GM06990 (cell line): ENCODE measurements at regions not wholly inside any gene's neighbourhood (a gene's known extent, or its start where the extent isn't known, plus 50 kb on each side); places are given as distances from the start of the nearest gene placed in this dataset.
"Not testable (repeated sequence)": the region's sequence is repeated elsewhere in the genome, so short reads cannot be mapped to it uniquely, and the experiment has no call there.

Source experiments
- DNase-seq: peaks from one replicate; pipeline ENCODE4 v3.0.0-alpha.2; 2011; ENCODE audit not compliant: insufficient read length; ENCODE audit errors: extremely low read depth
- H3K27me3 ChIP-seq: replicated peaks from 2 replicates; pipeline ENCODE4 v1.6.0; 2011; ENCODE audit warnings: low read length; ENCODE audit not compliant: control insufficient read depth, insufficient read depth
- H3K36me3 ChIP-seq: 2 replicates; pipeline ENCODE4 v1.5.1; 2011; ENCODE audit warnings: low read length; ENCODE audit not compliant: control insufficient read depth, insufficient read depth
- H3K4me3 ChIP-seq: replicated peaks from 2 replicates; pipeline ENCODE4 v1.5.1; 2011; ENCODE audit warnings: low read depth, mild to moderate bottlenecking, control low read depth, low read length
- TF ChIP-seq, protein P1 (sequence below): IDR thresholded peaks from 2 replicates; pipeline ENCODE4 v1.5.1; 2011; ENCODE audit warnings: low read length, control low read depth, mild to moderate bottlenecking, inconsistent platforms; ENCODE audit not compliant: insufficient read depth, poor library complexity, severe bottlenecking

- no peaks in the 10 kb centered on the region for H3K27me3 ChIP-seq
- no peak overlapping the region for H3K4me3 ChIP-seq
- TF ChIP-seq, protein P1, sequence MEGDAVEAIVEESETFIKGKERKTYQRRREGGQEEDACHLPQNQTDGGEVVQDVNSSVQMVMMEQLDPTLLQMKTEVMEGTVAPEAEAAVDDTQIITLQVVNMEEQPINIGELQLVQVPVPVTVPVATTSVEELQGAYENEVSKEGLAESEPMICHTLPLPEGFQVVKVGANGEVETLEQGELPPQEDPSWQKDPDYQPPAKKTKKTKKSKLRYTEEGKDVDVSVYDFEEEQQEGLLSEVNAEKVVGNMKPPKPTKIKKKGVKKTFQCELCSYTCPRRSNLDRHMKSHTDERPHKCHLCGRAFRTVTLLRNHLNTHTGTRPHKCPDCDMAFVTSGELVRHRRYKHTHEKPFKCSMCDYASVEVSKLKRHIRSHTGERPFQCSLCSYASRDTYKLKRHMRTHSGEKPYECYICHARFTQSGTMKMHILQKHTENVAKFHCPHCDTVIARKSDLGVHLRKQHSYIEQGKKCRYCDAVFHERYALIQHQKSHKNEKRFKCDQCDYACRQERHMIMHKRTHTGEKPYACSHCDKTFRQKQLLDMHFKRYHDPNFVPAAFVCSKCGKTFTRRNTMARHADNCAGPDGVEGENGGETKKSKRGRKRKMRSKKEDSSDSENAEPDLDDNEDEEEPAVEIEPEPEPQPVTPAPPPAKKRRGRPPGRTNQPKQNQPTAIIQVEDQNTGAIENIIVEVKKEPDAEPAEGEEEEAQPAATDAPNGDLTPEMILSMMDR = no peak
- DNase-seq = no peak
- H3K36me3 ChIP-seq = no peaks in the 10 kb centered on the region
These were observed 407.1 kb upstream of the FRG1 start for GRCh38 chr4:189533603-189534002.

DNA sequence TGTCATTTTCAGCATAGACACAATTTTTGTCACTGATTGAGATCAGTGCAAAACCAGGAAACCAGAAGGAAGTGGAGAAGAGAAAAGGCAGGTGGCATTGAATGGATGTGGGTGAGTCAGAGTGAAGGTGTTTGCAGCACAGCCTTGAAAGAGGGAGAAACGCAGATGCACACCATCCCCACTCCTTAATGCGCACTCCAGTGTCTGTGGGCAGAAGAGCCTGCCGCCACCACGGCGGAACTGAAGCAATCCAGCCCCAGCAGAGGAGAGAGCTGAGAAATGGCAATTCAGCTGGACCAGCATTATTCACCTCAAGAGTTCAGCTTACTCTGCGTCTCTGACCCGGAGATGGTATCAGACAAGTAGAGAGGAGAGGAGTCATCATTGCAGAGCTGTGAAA is 393.1 kb upstream of the FRG1 start:
- DNase-seq = no peak

DNA sequence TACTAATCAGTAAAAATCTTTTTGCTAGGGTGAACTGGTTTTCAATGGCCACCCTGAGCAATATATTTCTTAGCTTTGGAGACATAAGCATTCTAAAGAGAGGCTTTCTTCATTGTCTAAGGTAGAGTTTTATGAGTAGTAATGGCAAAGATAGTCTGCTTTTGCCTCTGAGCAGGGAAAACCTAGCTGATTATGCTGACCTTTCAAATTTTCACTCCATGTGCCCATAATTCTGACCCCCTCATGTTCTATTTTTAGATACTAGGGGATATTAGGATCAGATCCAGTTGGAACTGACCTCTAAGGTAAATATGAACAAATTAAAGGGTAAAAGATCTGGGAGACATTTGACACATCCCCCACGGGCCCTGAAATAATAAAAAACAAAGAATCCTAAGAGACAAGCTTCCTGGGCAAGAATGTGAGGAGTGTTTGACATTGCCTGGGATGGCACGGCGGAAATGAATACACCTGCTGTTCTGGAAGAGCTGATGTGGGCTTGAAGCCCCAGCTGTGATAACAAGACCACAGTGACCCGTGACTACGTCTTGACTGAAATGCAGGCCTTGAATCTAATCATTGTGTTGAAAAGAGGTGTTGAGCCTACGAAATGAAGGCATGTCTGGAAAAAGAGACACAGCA is 392.1 kb upstream of the FRG1 start:
- no peaks in the 10 kb centered on the region for H3K27me3 ChIP-seq
- TF ChIP-seq, protein P1 = no peak
- no peaks in the 10 kb centered on the region for H3K36me3 ChIP-seq
- DNase-seq = no peak
- H3K4me3 ChIP-seq = no peak overlapping the region

More for the DNA sequence above, 393.1 kb upstream of the FRG1 start:
- H3K36me3 ChIP-seq = no peaks in the 10 kb centered on the region
- TF ChIP-seq, protein P1 = no peak
- H3K4me3 ChIP-seq = no peak overlapping the region
- H3K27me3 ChIP-seq = no peaks in the 10 kb centered on the region

GRCh38 chr4:189551931-189552670 is 388.6 kb upstream of the FRG1 start:
- H3K27me3 ChIP-seq, H3K4me3 ChIP-seq, DNase-seq, H3K36me3 ChIP-seq: not testable (repeated sequence)

DNA sequence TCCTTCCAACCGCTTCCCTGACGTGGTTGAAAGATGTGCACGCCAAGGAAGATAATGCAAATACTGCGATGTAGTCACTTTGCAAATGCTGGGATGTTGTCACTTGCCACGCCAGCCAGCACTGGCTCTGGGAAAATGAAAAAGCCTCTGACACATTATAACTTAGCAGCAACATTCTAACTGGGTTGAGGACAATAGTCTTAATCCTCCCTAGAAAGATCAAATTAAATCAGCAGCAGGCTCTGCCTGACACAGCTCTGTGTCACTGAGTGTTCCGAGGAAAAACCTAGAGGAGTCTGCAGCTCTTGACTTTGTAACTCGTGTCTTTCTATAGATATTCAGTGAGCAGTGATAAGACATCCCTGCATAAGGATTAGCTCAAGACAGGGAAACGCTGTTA is 380.1 kb upstream of the FRG1 start:
- DNase-seq, H3K36me3 ChIP-seq, H3K4me3 ChIP-seq, H3K27me3 ChIP-seq: not testable (repeated sequence)

DNA sequence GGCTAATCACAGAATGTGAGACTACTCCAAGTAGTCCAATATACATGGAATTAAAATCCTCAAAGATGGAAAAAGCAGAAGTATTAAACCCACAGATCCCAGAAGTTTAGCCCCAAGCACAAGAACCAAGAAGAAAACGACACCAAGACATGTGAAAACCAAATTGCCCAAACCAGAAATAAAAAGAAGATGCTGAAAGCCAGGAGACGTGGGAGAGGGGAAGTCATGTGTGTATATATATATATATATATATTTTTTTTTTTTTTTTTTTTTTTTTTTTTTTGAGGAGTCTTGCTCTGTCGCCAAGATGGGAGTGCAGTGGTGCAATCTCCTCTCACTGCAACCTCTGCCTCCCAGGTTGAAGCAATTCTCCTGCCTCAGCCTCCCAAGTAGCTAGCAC is 376.9 kb upstream of the FRG1 start:
- not testable (repeated sequence) for H3K27me3 ChIP-seq, DNase-seq, H3K4me3 ChIP-seq, H3K36me3 ChIP-seq

DNA sequence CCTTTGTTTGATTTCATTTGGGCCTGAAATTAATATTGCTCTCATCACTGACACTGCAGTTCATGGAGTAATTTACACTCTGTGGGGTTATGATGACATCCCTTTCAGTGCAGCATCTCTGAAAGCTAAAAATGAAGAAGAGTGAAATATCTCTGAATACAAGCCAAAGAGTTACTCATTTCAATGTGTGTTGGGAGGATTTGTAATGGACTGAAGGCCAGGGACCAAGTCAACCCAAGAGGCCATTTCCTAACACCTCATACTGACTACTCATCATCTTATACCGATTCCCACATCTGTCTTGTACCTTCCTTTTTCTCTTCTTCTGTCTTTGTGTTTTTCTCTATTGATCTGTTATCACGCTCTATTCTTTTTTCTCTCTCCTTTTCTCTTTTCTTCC is 374.4 kb upstream of the FRG1 start:
- DNase-seq = not testable (repeated sequence)

GRCh38 chr4:189566900-189567299 is 373.8 kb upstream of the FRG1 start:
- DNase-seq, H3K4me3 ChIP-seq, H3K36me3 ChIP-seq, H3K27me3 ChIP-seq: not testable (repeated sequence)

More for the DNA sequence above, 374.4 kb upstream of the FRG1 start:
- not testable (repeated sequence) for H3K4me3 ChIP-seq, H3K27me3 ChIP-seq, H3K36me3 ChIP-seq

DNA sequence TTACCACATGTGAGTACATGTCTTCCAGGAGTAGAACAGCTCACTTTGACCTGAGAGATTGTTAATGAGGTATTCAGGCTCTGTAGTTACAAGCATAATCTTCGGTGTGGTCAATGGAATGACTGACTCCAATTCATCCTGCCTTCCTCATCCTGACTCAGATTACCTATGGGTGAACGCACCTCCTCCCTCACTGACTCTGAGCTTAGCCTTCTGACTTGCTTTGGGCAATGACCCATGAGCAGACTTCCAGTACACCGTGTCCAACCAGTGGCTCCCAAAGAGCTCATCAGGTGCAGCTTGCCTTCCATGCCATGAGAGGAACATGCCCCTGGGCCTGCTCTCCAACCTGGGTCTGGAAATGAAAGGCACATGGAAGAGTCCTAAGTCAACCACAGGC is 361.0 kb upstream of the FRG1 start:
- H3K4me3 ChIP-seq, H3K36me3 ChIP-seq, H3K27me3 ChIP-seq, DNase-seq: not testable (repeated sequence)

GRCh38 chr4:189586908-189587632 is 353.6 kb upstream of the FRG1 start:
- DNase-seq, H3K36me3 ChIP-seq, H3K4me3 ChIP-seq, H3K27me3 ChIP-seq: not testable (repeated sequence)

DNA sequence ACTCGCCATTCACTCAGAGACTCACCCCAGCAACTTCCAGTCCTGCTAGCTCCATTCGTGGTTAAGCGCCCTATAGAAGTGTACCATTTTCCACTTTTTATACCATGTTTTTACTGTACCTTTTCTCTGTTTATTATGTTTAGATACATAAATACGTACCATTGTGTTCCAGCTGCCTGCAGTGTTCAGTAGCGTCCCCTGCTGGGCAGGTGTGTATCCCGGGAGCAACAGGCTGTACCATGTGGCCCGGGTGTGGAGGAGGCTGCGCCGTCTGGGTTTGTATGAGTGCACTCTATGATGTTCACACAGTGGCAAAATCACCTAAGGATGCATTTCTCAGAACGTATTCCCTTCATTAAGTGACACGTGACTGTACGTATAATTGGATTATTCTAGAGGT is 351.5 kb upstream of the FRG1 start:
- not testable (repeated sequence) for H3K27me3 ChIP-seq, H3K36me3 ChIP-seq, DNase-seq, H3K4me3 ChIP-seq
